ENCODE measurements at regions not wholly inside any gene's neighbourhood (a gene's known extent, or its start where the extent isn't known, plus 50 kb on each side); places are given as distances from the start of the nearest gene placed in this dataset.

- no peak for DNase-seq
- no peak overlapping the region for H3K4me3 ChIP-seq
- peaks cover 0 to 52% (median 22%) of the 10 kb centered on the region in 6 donors for H3K4me1 ChIP-seq
- WGBS, 5 donors = 77 to 88% (median 88%) methylated on average over 1 of the region's 1 CpG
- no peaks in the 10 kb centered on the region for H3K36me3 ChIP-seq
- intact Hi-C loops (cut with DNase I; ENCODE audit: low total_unique reads) = no loop called here
- TF ChIP-seq POLR2A (IDR thresholded peaks at IDR 0.05) = no peak
- TF ChIP-seq CTCF (IDR thresholded peaks at IDR 0.05 in 8 of 11, conservative IDR thresholded peaks at IDR 0.05 in 3 of 11) = no peak
- TF ChIP-seq POLR2AphosphoS5 (IDR thresholded peaks at IDR 0.05) = no peak
- no peaks in the 10 kb centered on the region for H3K27me3 ChIP-seq (replicated peaks in 1 of 7)
- H3K9me3 ChIP-seq = peaks cover 0 to 11% (median 6%) of the 10 kb centered on the region in 8 donors
- H3K27ac ChIP-seq = no peak overlapping the region
Observed at GRCh38 chr6:87919001-87919400, 128.6 kb upstream of the SPACA1 start.

GRCh38 chr6:87918461-87918941 lies 129.1 kb upstream of the SPACA1 start:
- intact Hi-C loops (cut with DNase I; ENCODE audit: low total_unique reads) = no loop called here
- no peak overlapping the region for H3K27ac ChIP-seq
- TF ChIP-seq CTCF (IDR thresholded peaks at IDR 0.05 in 8 of 11, conservative IDR thresholded peaks at IDR 0.05 in 3 of 11) = no peak
- TF ChIP-seq POLR2A (IDR thresholded peaks at IDR 0.05) = no peak
- no peak for TF ChIP-seq POLR2AphosphoS5 (IDR thresholded peaks at IDR 0.05)
- no peaks in the 10 kb centered on the region for H3K36me3 ChIP-seq
- peaks cover 0 to 11% (median 6%) of the 10 kb centered on the region in 8 donors for H3K9me3 ChIP-seq
- no peak for DNase-seq
- peaks cover 0 to 47% (median 17%) of the 10 kb centered on the region in 6 donors for H3K4me1 ChIP-seq
- 59 to 84% (median 68%) methylated on average over 5 of the region's 5 CpGs for WGBS, 5 donors
- no peaks in the 10 kb centered on the region for H3K27me3 ChIP-seq (replicated peaks in 1 of 7)
- H3K4me3 ChIP-seq = no peak overlapping the region

GRCh38 chr6:87917886-87918285 lies 129.8 kb upstream of the SPACA1 start:
- intact Hi-C loops (cut with DNase I; ENCODE audit: low total_unique reads) = no loop called here
- no peak overlapping the region for H3K27ac ChIP-seq
- 57 to 85% (median 71%) methylated on average over 1 of the region's 1 CpG for WGBS, 5 donors
- H3K27me3 ChIP-seq (replicated peaks in 1 of 7) = no peaks in the 10 kb centered on the region
- no peak for TF ChIP-seq CTCF (IDR thresholded peaks at IDR 0.05 in 8 of 11, conservative IDR thresholded peaks at IDR 0.05 in 3 of 11)
- TF ChIP-seq POLR2A (IDR thresholded peaks at IDR 0.05) = no peak
- TF ChIP-seq POLR2AphosphoS5 (IDR thresholded peaks at IDR 0.05) = no peak
- peaks cover 0 to 41% (median 11%) of the 10 kb centered on the region in 6 donors for H3K4me1 ChIP-seq
- H3K9me3 ChIP-seq = peaks cover 0 to 11% (median 6%) of the 10 kb centered on the region in 8 donors
- no peaks in the 10 kb centered on the region for H3K36me3 ChIP-seq
- no peak overlapping the region for H3K4me3 ChIP-seq
- no peak for DNase-seq

GRCh38 chr6:87916446-87916845 lies 131.2 kb upstream of the SPACA1 start:
- H3K4me3 ChIP-seq = no peak overlapping the region
- no peaks in the 10 kb centered on the region for H3K36me3 ChIP-seq
- H3K27ac ChIP-seq = no peak overlapping the region
- no peak for DNase-seq
- peaks cover 0 to 26% (median 0%) of the 10 kb centered on the region in 6 donors for H3K4me1 ChIP-seq
- whole genome bisulfite sequencing, 5 donors = 61 to 100% (median 86%) methylated on average over 1 of the region's 1 CpG
- intact Hi-C loops (cut with DNase I; ENCODE audit: low total_unique reads) = no loop called here
- TF ChIP-seq POLR2AphosphoS5 (IDR thresholded peaks at IDR 0.05) = no peak
- H3K9me3 ChIP-seq = peaks cover 0 to 11% (median 6%) of the 10 kb centered on the region in 8 donors
- H3K27me3 ChIP-seq (replicated peaks in 1 of 7) = no peaks in the 10 kb centered on the region
